IPS-NIHi7 (cell line): ENCODE measurements at regions not wholly inside any gene's neighbourhood (a gene's known extent, or its start where the extent isn't known, plus 50 kb on each side); places are given as distances from the start of the nearest gene placed in this dataset.
"Not testable (repeated sequence)": the region's sequence is repeated elsewhere in the genome, so short reads cannot be mapped to it uniquely, and the experiment has no call there.

Experiments used
- DNase-seq: peaks from one replicate; pipeline ENCODE4 v3.0.0; 2012; ENCODE audit warnings: mixed read lengths; ENCODE audit errors: extremely low spot score

- DNase-seq, result peak; percentile 21
Observed at GRCh38 chr2:156005999-156006712, 326.4 kb downstream of the NR4A2 start.

- no peak for DNase-seq
Observed at GRCh38 chr2:156005531-156005930, 327.0 kb downstream of the NR4A2 start.

GRCh38 chr2:156004459-156004858, 328.1 kb downstream of the NR4A2 start:
- DNase-seq, result peak; percentile 12

GRCh38 chr2:156003780-156004179, 328.7 kb downstream of the NR4A2 start:
- DNase-seq, result no peak

GRCh38 chr2:156001851-156002250, 330.7 kb downstream of the NR4A2 start:
- no peak for DNase-seq

GRCh38 chr2:155997538-155997937, 335.0 kb downstream of the NR4A2 start:
- DNase-seq, result no peak

- DNase-seq, result no peak
Observed at GRCh38 chr2:155994315-155994714, 338.2 kb downstream of the NR4A2 start.

- DNase-seq, result no peak
Observed at GRCh38 chr2:155983845-155984244, 348.7 kb downstream of the NR4A2 start.

GRCh38 chr2:155982135-155982534, 350.4 kb downstream of the NR4A2 start:
- DNase-seq, result no peak

- DNase-seq, result no peak
Observed at GRCh38 chr2:155980941-155981560, 351.5 kb downstream of the NR4A2 start.

GRCh38 chr2:155975734-155976133, 356.8 kb downstream of the NR4A2 start:
- DNase-seq, result no peak

GRCh38 chr2:155972916-155973315, 359.6 kb downstream of the NR4A2 start:
- DNase-seq, result no peak

GRCh38 chr2:155966064-155966471, 366.5 kb downstream of the NR4A2 start:
- DNase-seq, result not testable (repeated sequence)

- DNase-seq, result peak; percentile 17
Observed at GRCh38 chr2:155965415-155966063, 367.0 kb downstream of the NR4A2 start.

GRCh38 chr2:155961641-155962040, 370.9 kb downstream of the NR4A2 start:
- DNase-seq, result no peak

GRCh38 chr2:155958834-155959233, 373.7 kb downstream of the NR4A2 start:
- DNase-seq, result no peak

GRCh38 chr2:155947069-155947468, 385.5 kb downstream of the NR4A2 start:
- DNase-seq, result no peak

GRCh38 chr2:155944218-155944617, 388.3 kb downstream of the NR4A2 start:
- no peak for DNase-seq

- peak; percentile 9 for DNase-seq
Observed at GRCh38 chr2:155930312-155930711, 402.2 kb downstream of the NR4A2 start.

- DNase-seq, result no peak
Observed at GRCh38 chr2:155917380-155917779, 415.1 kb downstream of the NR4A2 start.

GRCh38 chr2:155913356-155913755, 419.2 kb downstream of the NR4A2 start:
- DNase-seq, result no peak

- no peak for DNase-seq
Observed at GRCh38 chr2:155908567-155908966, 424.0 kb downstream of the NR4A2 start.

GRCh38 chr2:155907211-155907610, 425.3 kb downstream of the NR4A2 start:
- DNase-seq, result no peak
